Prostate gland (tissue), 2 donors: ENCODE measurements at regions not wholly inside any gene's neighbourhood (a gene's known extent, or its start where the extent isn't known, plus 50 kb on each side); places are given as distances from the start of the nearest gene placed in this dataset.

Source experiments
- DNase-seq: peaks from one replicate; pipeline ENCODE4 v3.0.0-alpha.2; 2019; ENCODE audit warnings: low spot score
- H3K27ac ChIP-seq, 2 donors: fragments of 200-600 bp; sonication (generic); 2 replicates each; pipeline ENCODE4 v1.5.1; 2017 to 2019
- H3K27me3 ChIP-seq: fragments of 200-600 bp; sonication (generic); replicated peaks from 2 replicates; pipeline ENCODE4 v1.5.1; 2019; ENCODE audit not compliant: insufficient read depth
- H3K36me3 ChIP-seq, 2 donors: fragments of 200-600 bp; sonication (generic); 1 replicate in 1 of 2; 2 replicates in 1 of 2; pipeline versions ENCODE4 v1.5.1 to v1.8.1; 2017 to 2019
- H3K4me1 ChIP-seq: fragments of 200-600 bp; sonication (generic); replicated peaks from 2 replicates; pipeline ENCODE4 v1.5.1; 2019
- H3K4me3 ChIP-seq, 2 donors: fragments of 200-600 bp; sonication (generic); 2 replicates each; pipeline ENCODE4 v1.5.1; 2017 to 2019
- H3K9me3 ChIP-seq: fragments of 200-600 bp; sonication (generic); 2 replicates; pipeline ENCODE4 v1.5.1; 2017
- POLR2A ChIP-seq: fragments of 450-650 bp; IDR thresholded peaks from one replicate; pipeline ENCODE4 v1.6.1; 2016; ENCODE audit warnings: antibody characterized with exemption, mild to moderate bottlenecking
- POLR2AphosphoS5 ChIP-seq: sonication (generic); formaldehyde crosslinking; IDR thresholded peaks from one replicate; pipeline ENCODE4 v1.6.1; 2017; ENCODE audit warnings: antibody characterized with exemption
- WGBS: methylation state at CpG from one replicate; pipeline ENCODE4 v1.1.5; 2018; 5-methylcytosine and 5-hydroxymethylcytosine counted together
- intact Hi-C: fragments of 100-400 bp; cut with DNase I; formaldehyde crosslinking; loops from one replicate; pipeline ENCODE4 v1.14.2; 2022
- TF ChIP-seq, protein P1 (sequence below), 4 experiments: fragments of 200-600 bp in 2 of 4; fragments of 450-650 bp in 2 of 4; sonication (generic) in 2 of 4; IDR thresholded peaks; 1 replicate in 3 of 4; 2 replicates in 1 of 4; pipeline ENCODE4 v1.5.1; 2016 to 2019; ENCODE audit warnings: antibody characterized with exemption in 4 of 4, mild to moderate bottlenecking in 2 of 4, moderate library complexity in 2 of 4

GRCh38 chr18:39497821-39498220 lies 1932.2 kb upstream of the CELF4 start:
- no peak overlapping the region for H3K27ac ChIP-seq
- H3K27me3 ChIP-seq = no peaks in the 10 kb centered on the region
- no peaks in the 10 kb centered on the region for H3K4me1 ChIP-seq
- no peak for DNase-seq
- intact Hi-C loops = no loop called here
- no peak overlapping the region for H3K4me3 ChIP-seq
- H3K9me3 ChIP-seq = no peaks in the 10 kb centered on the region
- TF ChIP-seq POLR2AphosphoS5 (no peak), POLR2A (no peak)
- TF ChIP-seq, protein P1, sequence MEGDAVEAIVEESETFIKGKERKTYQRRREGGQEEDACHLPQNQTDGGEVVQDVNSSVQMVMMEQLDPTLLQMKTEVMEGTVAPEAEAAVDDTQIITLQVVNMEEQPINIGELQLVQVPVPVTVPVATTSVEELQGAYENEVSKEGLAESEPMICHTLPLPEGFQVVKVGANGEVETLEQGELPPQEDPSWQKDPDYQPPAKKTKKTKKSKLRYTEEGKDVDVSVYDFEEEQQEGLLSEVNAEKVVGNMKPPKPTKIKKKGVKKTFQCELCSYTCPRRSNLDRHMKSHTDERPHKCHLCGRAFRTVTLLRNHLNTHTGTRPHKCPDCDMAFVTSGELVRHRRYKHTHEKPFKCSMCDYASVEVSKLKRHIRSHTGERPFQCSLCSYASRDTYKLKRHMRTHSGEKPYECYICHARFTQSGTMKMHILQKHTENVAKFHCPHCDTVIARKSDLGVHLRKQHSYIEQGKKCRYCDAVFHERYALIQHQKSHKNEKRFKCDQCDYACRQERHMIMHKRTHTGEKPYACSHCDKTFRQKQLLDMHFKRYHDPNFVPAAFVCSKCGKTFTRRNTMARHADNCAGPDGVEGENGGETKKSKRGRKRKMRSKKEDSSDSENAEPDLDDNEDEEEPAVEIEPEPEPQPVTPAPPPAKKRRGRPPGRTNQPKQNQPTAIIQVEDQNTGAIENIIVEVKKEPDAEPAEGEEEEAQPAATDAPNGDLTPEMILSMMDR (IDR thresholded peaks at IDR 0.05) = no peak
- H3K36me3 ChIP-seq = no peaks in the 10 kb centered on the region

DNA sequence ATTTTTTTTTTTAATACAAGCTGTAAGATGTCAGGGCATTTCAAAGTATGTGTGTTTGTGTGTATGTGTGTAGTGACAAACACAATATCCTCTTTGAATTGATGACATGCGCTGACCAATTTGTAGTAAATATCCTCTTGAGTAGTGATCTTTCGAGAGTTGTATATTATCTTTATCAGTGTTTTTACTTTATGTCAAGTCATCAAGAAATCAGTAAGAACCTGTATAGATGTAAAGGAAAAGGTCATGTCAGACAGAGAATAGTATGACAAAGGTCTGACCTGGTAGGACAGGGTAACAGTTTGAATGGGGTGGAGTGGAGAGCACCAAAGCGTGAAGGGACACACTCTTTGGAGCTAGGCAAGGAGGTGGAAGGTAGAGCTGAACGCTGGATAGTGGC lies 1931.4 kb upstream of the CELF4 start:
- Histone ChIP-seq H3K4me1 (no peaks in the 10 kb centered on the region), H3K9me3 (no peaks in the 10 kb centered on the region), H3K27me3 (no peaks in the 10 kb centered on the region), H3K27ac (no peak overlapping the region), H3K36me3 (no peaks in the 10 kb centered on the region), H3K4me3 (no peak overlapping the region)
- intact Hi-C loops = no loop called here
- TF ChIP-seq, protein P1 (IDR thresholded peaks at IDR 0.05) = no peak
- TF ChIP-seq POLR2A (no peak), POLR2AphosphoS5 (no peak)
- WGBS = 96% methylated on average over 4 of the region's 4 CpGs
- DNase-seq = no peak

- Histone ChIP-seq H3K4me3 (no peak overlapping the region), H3K4me1 (no peaks in the 10 kb centered on the region), H3K9me3 (no peaks in the 10 kb centered on the region), H3K27ac (no peak overlapping the region), H3K36me3 (no peaks in the 10 kb centered on the region), H3K27me3 (no peaks in the 10 kb centered on the region)
- DNase-seq = no peak
- WGBS = 90% methylated on average over 3 of the region's 3 CpGs
- intact Hi-C loops = no loop called here
- TF ChIP-seq, protein P1 (IDR thresholded peaks at IDR 0.05) = no peak
- no peak for TF ChIP-seq POLR2AphosphoS5
- TF ChIP-seq POLR2A = no peak
These were observed 1928.8 kb upstream of the CELF4 start for GRCh38 chr18:39494211-39494896.

DNA sequence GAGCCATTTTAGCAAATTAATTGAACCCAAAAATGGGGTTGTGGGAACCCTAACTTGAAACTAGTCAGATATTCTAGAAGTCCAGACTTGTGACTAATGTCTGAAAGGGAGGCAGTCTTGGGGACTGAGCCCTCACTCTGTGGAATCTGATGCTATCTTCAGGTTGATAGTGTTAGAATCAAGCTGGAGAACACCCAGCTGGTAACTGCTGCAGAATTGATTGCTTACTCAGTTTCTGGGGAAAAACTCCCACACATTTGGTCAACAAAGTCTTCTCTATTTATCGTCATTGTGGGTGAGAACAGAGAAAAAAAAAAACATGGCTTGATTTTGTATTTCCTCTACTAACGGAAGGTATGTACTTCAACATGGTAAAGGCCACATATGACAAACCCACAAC lies 1925.8 kb upstream of the CELF4 start:
- intact Hi-C loops = no loop called here
- H3K4me1 ChIP-seq = no peaks in the 10 kb centered on the region
- TF ChIP-seq POLR2A = no peak
- TF ChIP-seq, protein P1 (IDR thresholded peaks at IDR 0.05) = no peak
- no peak for TF ChIP-seq POLR2AphosphoS5
- H3K27ac ChIP-seq = no peak overlapping the region
- no peak for DNase-seq
- H3K36me3 ChIP-seq = no peaks in the 10 kb centered on the region
- WGBS = 76% methylated on average over 2 of the region's 2 CpGs
- H3K27me3 ChIP-seq = no peaks in the 10 kb centered on the region
- H3K4me3 ChIP-seq = no peak overlapping the region
- H3K9me3 ChIP-seq = no peaks in the 10 kb centered on the region

DNA sequence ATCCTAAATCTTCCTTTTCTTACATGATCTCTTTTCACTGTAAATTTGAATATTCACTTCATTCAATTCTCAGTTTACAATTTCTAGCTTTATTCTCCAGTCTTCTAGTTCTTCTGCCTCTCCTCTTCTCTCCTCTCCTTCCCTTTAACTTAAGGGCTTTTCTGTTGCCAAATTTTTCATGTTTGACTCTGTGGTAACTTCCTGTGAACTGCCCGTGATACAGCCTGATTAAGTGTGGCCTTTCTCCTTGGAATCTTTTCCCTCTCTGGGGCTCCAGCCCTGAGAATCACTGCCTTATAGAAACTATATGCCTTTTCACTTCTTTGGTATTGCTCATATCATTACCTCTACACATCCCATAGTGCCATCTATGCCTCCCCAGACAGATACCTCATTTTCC lies 1923.8 kb upstream of the CELF4 start:
- no peak for TF ChIP-seq POLR2AphosphoS5
- TF ChIP-seq POLR2A = no peak
- TF ChIP-seq, protein P1 (IDR thresholded peaks at IDR 0.05) = no peak
- Histone ChIP-seq H3K27me3 (no peaks in the 10 kb centered on the region), H3K9me3 (no peaks in the 10 kb centered on the region), H3K27ac (no peak overlapping the region), H3K4me3 (no peak overlapping the region), H3K4me1 (no peaks in the 10 kb centered on the region), H3K36me3 (no peaks in the 10 kb centered on the region)
- intact Hi-C loops = no loop called here
- no peak for DNase-seq
- whole genome bisulfite sequencing = 80% methylated on average over 1 of the region's 1 CpG
